Hepatic stellate cell (primary cell): ENCODE measurements at regions not wholly inside any gene's neighbourhood (a gene's known extent, or its start where the extent isn't known, plus 50 kb on each side); places are given as distances from the start of the nearest gene placed in this dataset.

ENCODE experiments used
- DNase-seq: peaks from one replicate; pipeline ENCODE4 v3.0.0; 2011; ENCODE audit warnings: low spot score

GRCh38 chr11:121793916-121794315 lies 322.1 kb downstream of the BLID start:
- no peak for DNase-seq

GRCh38 chr11:121793291-121793690 lies 322.7 kb downstream of the BLID start:
- no peak for DNase-seq

GRCh38 chr11:121792185-121792584 lies 323.8 kb downstream of the BLID start:
- no peak for DNase-seq

GRCh38 chr11:121790430-121790829 lies 325.6 kb downstream of the BLID start:
- DNase-seq = no peak

GRCh38 chr11:121780971-121781370 lies 328.2 kb upstream of the SORL1-AS1 start:
- DNase-seq = no peak

GRCh38 chr11:121777056-121777455 lies 324.3 kb upstream of the SORL1-AS1 start:
- no peak for DNase-seq

- no peak for DNase-seq
Observed at GRCh38 chr11:121775276-121775675, 322.5 kb upstream of the SORL1-AS1 start.

- no peak for DNase-seq
Observed at GRCh38 chr11:121773076-121773475, 320.3 kb upstream of the SORL1-AS1 start.

GRCh38 chr11:121770939-121771595 lies 318.3 kb upstream of the SORL1-AS1 start:
- no peak for DNase-seq

GRCh38 chr11:121769191-121769590 lies 316.4 kb upstream of the SORL1-AS1 start:
- no peak for DNase-seq

- no peak for DNase-seq
Observed at GRCh38 chr11:121767433-121767832, 314.7 kb upstream of the SORL1-AS1 start.

GRCh38 chr11:121766991-121767390 lies 314.2 kb upstream of the SORL1-AS1 start:
- DNase-seq = no peak

- no peak for DNase-seq
Observed at GRCh38 chr11:121766166-121766565, 313.4 kb upstream of the SORL1-AS1 start.

GRCh38 chr11:121763526-121763925 lies 310.8 kb upstream of the SORL1-AS1 start:
- DNase-seq = no peak

GRCh38 chr11:121762820-121763219 lies 310.1 kb upstream of the SORL1-AS1 start:
- peak; percentile 7 for DNase-seq

- DNase-seq = no peak
Observed at GRCh38 chr11:121761186-121761585, 308.4 kb upstream of the SORL1-AS1 start.

- no peak for DNase-seq
Observed at GRCh38 chr11:121757480-121758125, 304.8 kb upstream of the SORL1-AS1 start.

- no peak for DNase-seq
Observed at GRCh38 chr11:121755906-121756305, 303.1 kb upstream of the SORL1-AS1 start.

- DNase-seq = no peak
Observed at GRCh38 chr11:121755191-121755590, 302.4 kb upstream of the SORL1-AS1 start.

- no peak for DNase-seq
Observed at GRCh38 chr11:121754598-121754997, 301.8 kb upstream of the SORL1-AS1 start.

- DNase-seq = no peak
Observed at GRCh38 chr11:121749691-121750090, 296.9 kb upstream of the SORL1-AS1 start.

GRCh38 chr11:121748068-121748467 lies 295.3 kb upstream of the SORL1-AS1 start:
- no peak for DNase-seq

- DNase-seq = no peak
Observed at GRCh38 chr11:121743285-121743684, 290.5 kb upstream of the SORL1-AS1 start.
